ENCODE measurements at regions not wholly inside any gene's neighbourhood (a gene's known extent, or its start where the extent isn't known, plus 50 kb on each side); places are given as distances from the start of the nearest gene placed in this dataset.

- TF ChIP-seq POLR2A (IDR thresholded peaks at IDR 0.05; ENCODE audit: low read depth, low read length) (no peak), POLR2AphosphoS5 (IDR thresholded peaks at IDR 0.05; ENCODE audit: insufficient read depth, low read depth, low read length) (no peak), CTCF (IDR thresholded peaks at IDR 0.05; ENCODE audit: extremely low read depth in 1 of 2, insufficient read depth in 1 of 2, low read depth in 1 of 2, low read length in 2 of 2) (no peak), EZH2 (IDR thresholded peaks at IDR 0.05; ENCODE audit: borderline replicate concordance, low read depth, low read length, severe bottlenecking) (no peak), MYC (IDR thresholded peaks at IDR 0.05; ENCODE audit: low read depth, low read length) (no peak), MAX (IDR thresholded peaks at IDR 0.05; ENCODE audit: insufficient read depth, insufficient read length) (no peak), JUN (IDR thresholded peaks at IDR 0.05; ENCODE audit: borderline replicate concordance, insufficient read depth, insufficient read length, low read depth) (no peak), GATA2 (IDR thresholded peaks at IDR 0.05; ENCODE audit: insufficient read depth, insufficient read length, low read depth, low read length) (no peak), FOS (IDR thresholded peaks at IDR 0.05; ENCODE audit: borderline replicate concordance, insufficient read depth, low read length) (no peak)
Observed at GRCh38 chr14:100674428-100674827, 52.3 kb upstream of the DLK1 start.
